Adrenal gland (tissue), 5 donors: ENCODE measurements at regions not wholly inside any gene's neighbourhood (a gene's known extent, or its start where the extent isn't known, plus 50 kb on each side); places are given as distances from the start of the nearest gene placed in this dataset.

Experiments
- CTCF ChIP-seq, 6 experiments: fragments of 450-650 bp in 4 of 6; fragments of 200-600 bp in 2 of 6; sonication (generic) in 1 of 6; IDR thresholded peaks; 1 replicate in 5 of 6; 2 replicates in 1 of 6; pipeline versions ENCODE4 v1.5.1 to v1.8.0; 2016 to 2021; ENCODE audit warnings: antibody characterized with exemption in 6 of 6, mild to moderate bottlenecking in 2 of 6, moderate library complexity in 1 of 6
- POLR2A ChIP-seq, 2 donors: fragments of 450-650 bp; IDR thresholded peaks; one replicate each; pipeline ENCODE4 v1.6.1; 2017; ENCODE audit warnings: antibody characterized with exemption in 2 of 2, mild to moderate bottlenecking in 2 of 2, moderate library complexity in 1 of 2
- donor health status: DM: no; HTN: no; CAD: no.

GRCh38 chr4:102416765-102417164 lies 71.5 kb upstream of the SLC39A8 start:
- TF ChIP-seq CTCF (IDR thresholded peaks at IDR 0.05) (no peak), POLR2A (IDR thresholded peaks at IDR 0.05) (no peak)
